Stimulated activated naive CD4-positive, alpha-beta T cell treated with Interleukin-2 at 50 U/mL for 16 hours (primary cell): ENCODE measurements at regions not wholly inside any gene's neighbourhood (a gene's known extent, or its start where the extent isn't known, plus 50 kb on each side); places are given as distances from the start of the nearest gene placed in this dataset.

Experiments used
- DNase-seq: peaks from one replicate; lab custom pipeline; 2025; lab: John Stamatoyannopoulos, UW

GRCh38 chr6:105765239-105765638 lies 320.9 kb upstream of the PRDM1 start:
- DNase-seq = no peak

DNA sequence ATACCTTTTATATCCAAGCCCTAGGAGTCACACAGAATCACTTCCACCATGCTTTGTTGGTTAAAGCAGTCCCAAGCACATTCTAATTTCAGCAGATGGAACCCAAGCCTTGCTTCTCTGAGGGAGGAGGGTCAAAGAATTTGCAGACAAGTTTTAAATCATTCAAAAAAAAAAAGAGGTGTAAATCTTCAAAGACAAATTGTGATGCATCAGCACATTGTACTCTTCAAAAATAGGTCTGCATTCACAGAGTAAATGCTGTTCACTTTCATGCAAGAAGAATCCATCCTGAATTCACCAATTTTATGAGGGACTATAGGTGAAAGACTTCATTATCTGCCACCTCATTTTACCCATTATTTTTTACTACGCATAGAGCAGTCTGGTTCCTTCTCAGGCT lies 321.8 kb upstream of the PRDM1 start:
- DNase-seq = no peak

DNA sequence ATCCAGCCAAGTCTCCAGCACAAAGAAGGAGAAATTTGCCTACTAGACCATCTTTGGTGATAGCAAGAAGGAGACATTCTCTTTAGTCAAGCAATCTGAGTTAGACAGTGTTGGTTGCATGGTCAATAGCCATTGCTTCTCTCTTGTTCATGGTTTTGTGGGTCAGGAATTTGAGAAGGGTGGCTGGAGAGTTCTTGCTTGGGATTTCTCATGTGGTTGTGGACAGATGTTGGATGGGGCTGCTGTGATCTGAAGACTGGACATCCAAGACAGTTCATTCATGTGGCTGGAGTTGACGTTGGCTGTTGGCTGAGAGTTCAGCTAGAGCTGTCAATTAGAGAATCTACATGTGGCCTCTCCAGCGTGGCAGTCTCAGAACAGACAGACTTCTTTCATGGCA lies 322.3 kb upstream of the PRDM1 start:
- DNase-seq = no peak

DNA sequence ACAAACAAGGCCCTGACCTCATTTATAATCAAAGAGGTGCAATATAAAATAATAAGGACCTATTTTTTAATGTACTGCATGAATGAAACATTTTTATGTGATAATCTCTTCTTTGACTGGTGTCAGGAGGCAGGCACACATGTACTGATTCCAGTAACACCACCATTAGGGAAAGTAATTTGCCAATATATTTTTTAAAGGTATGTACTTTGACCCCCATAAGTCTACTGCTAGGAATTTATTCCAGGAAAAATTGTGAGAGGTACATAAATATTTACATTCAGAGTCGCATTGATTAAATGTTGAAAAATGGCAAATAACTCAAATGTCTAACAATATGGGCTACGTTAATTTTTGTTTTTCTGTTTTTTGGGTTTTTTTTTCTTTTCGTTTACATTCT lies 325.4 kb upstream of the PRDM1 start:
- DNase-seq = no peak

GRCh38 chr6:105759946-105760345 lies 326.2 kb upstream of the PRDM1 start:
- no peak for DNase-seq

- DNase-seq = no peak
Measured at GRCh38 chr6:105759015-105759414, 327.1 kb upstream of the PRDM1 start.

DNA sequence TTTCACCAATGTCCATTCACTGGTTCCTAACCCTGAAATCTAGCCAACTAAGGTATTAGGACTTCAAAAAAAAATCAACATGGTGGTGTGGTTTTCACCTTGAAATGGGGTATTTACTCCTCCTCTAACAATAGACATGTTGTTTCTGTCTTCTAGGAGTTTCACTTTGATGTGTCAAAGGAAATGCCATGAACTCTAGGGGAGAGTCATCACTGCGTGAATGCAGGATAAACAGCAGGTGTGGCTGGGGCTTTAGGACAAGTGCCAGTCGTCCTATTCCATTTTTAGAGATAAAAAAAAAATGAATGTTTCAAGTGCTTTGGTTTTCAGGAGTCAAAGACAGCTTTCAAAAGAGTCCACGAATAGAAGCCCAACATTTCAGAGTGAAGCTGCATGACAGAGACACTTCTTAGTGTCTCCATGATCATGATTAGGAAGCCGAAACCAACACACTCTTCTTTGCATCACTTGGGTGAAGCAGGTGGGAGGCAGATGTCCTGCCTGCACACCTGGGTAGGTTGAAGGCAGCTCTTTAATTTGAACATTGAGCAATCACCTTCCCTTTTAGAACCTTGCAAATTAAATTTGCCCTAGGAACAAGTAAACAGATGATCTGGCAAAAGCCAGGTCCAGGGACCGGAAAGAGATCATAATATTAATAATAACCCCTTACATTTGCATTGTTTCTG lies 328.5 kb upstream of the PRDM1 start:
- DNase-seq = no peak

- DNase-seq = no peak
Measured at GRCh38 chr6:105755885-105756284, 330.3 kb upstream of the PRDM1 start.

DNA sequence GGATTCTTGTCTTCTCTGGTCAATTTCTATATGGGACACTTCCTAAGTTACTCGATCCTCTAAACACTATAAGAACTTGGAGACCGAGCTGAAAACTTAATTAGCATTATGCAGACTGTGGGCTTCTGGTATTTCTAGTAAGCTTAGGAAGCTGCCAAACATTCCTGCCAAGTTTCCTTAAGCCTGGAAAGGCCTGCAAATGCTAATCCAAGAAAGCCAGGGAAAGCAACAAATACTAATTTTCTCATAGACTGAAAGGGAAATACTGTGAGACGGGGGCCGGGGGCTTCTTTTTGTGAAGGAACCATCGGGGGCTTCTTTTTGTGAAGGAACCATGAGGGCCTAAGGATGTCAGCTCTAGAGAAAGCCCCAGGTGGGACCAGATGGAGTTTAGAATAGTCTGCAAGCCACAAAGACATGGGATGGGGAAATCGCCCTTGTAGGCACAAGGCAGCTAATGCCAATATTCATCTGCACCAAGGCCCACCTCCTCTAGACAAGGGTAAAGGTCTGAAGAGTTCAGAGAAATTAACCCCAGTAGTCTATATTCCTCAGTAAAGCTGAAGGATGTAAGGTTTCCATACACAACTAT lies 332.4 kb upstream of the PRDM1 start:
- no peak for DNase-seq

GRCh38 chr6:105753207-105753606 lies 332.9 kb upstream of the PRDM1 start:
- DNase-seq = no peak

GRCh38 chr6:105750089-105750488 lies 336.0 kb upstream of the PRDM1 start:
- no peak for DNase-seq

GRCh38 chr6:105748737-105749161 lies 337.4 kb upstream of the PRDM1 start:
- DNase-seq = no peak

- no peak for DNase-seq
Measured at GRCh38 chr6:105747823-105748405, 338.2 kb upstream of the PRDM1 start.

- no peak for DNase-seq
Measured at GRCh38 chr6:105746509-105746908, 339.6 kb upstream of the PRDM1 start.

DNA sequence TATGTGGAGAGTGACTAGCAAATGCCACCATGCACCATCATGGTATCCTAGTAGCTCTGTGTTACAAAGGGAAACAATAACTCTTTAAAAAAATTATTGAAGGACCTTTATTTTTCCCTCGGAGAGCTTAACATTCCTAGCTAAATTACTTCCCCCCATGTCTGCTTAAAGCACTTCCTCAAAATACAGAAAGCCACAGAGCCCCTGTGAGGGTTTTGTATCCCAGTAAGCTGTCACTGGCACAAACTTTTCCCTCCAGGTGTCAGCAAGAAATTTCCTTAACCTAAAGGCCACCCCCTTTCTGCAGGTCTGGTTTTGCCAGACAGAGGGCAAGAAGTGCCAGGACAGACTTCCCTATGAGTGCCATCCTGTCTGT lies 340.0 kb upstream of the PRDM1 start:
- no peak for DNase-seq

DNA sequence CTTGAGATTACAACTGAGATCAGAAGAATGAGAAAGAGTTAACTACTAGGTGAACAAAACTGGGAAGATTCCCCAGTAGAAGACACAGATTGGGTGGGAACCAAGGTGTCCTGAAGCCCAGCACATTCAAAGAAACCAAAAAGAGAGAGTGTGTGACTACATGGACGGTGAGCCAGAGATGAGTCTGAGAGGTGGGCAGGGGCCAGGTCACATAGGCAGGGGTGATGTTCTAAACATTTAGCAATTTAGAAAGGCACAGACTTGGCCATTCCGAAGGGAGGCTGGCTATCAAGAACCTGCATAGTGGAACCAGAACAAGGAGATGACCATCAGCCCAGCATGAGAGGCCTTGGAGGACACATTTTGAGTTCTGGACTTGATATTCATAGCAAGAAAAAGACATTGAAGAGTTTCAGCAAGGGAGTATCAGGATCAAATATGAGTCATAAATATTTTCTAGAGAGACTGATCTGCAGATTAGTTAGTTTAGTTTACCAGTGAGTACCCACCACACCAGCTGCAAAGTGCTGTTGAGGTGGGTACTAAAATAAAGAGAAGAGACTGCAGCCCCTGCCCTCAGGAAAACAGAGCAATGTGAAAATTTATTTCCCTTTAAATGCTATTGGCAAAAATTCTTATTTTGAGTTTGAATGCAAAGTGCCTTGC lies 340.5 kb upstream of the PRDM1 start:
- no peak for DNase-seq

GRCh38 chr6:105744815-105745214 lies 341.3 kb upstream of the PRDM1 start:
- no peak for DNase-seq

DNA sequence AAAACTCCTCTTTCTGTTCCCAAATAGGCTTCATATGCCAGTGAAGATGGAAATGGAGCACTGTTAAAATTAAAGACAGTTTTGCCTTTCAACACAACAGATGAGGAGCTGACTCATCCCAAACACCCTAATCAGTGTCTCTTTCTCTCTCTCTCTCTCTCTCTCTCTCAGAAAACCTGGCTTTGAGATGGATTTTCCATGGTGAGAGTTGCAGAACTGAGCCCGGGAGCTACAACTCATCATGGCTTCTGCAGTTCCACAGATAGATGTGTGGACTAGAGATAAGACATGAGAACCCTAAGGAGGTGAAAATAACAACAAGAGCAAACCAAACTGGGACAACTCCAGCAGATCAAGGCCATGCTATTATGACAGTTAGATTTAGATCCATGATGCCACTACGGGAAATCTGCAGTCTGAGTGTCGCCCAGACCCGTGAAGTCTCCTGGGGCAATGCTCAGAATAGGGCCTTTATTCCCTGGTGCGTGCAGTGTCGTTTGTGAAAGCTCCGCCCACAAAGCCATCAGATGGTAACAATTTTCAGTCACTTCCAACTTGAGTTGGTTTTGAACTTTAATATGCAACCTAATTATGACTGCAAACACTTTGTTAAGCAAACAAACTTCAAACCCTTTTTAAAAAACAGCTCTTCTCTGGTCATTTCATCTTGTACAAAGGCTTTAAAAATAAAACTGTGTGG lies 338.2 kb upstream of the PREP start:
- DNase-seq = no peak

GRCh38 chr6:105739764-105740163 lies 336.9 kb upstream of the PREP start:
- DNase-seq = no peak

DNA sequence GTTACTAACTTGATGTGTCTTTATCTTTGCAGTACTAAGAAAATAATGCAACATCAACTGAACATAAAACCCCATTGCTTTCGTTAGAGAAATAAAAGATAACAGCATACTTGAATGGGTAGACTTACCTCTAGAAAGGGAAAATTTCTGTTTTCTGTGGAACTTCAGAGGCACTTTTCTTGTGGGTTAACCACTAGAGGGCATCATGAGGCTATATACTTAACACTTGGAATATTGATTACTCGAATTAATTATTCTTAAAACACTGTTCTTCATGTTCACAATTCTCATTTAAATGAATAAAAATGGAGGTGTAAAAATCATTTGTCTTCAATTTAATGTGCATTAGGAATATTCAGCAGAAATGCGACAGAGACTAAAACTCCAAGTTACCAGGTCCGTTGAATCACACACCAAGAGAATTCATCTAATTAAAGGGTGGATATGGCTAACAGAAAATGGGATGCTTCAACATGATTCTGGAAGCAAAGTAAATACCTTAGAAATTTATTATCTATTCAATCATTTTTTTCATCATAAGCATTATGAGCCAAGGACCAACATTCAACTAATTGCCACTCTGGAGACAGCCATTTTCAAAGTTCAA lies 330.8 kb upstream of the PREP start:
- DNase-seq = no peak

GRCh38 chr6:105728995-105729394 lies 326.1 kb upstream of the PREP start:
- no peak for DNase-seq
